GM18868 (cell line): ENCODE measurements at regions not wholly inside any gene's neighbourhood (a gene's known extent, or its start where the extent isn't known, plus 50 kb on each side); places are given as distances from the start of the nearest gene placed in this dataset.

Experiments used
- ATAC-seq: cut with Tn5 transposase; IDR thresholded peaks from one replicate; pipeline ENCODE4 v1.9.1; 2021; ENCODE audit warnings: mild to moderate bottlenecking, moderate library complexity; ENCODE audit not compliant: unreplicated experiment

DNA sequence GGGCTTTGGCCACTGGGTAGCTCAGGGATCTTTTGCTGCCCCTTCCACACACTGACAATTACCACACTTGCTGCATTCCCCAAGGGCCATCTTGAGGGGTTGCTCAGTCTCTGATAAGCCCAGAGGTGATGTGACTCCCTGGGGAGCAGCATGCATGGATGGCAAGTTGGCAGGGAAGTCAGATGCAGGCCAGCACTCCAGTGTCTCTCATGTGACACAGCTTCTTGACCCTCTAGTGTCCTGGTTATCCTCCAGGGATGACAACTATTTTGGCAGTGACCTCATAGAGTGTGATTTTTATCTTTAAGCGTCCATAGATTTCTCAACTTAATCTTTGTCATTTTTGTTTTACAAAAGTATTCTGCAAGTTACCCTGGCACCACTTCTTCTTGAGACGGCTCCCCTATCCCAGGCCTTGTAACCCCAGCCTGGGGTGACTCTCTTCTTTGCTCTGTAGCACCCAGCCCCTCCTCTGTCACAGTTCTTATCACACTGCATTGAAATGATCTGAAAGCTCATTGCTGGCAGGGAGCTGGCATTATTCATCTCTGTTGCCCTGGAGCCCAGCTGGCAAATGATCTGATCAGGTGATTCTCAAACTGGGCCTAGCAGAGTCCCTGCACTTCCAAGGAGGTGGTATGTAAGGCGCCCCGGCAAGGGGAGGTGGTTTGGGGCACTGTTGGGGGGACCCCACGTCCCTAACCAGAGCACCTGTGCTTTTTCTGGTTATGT lies 72.6 kb downstream of the TENT5C start:
- no peak for ATAC-seq

- no peak for ATAC-seq
Measured at GRCh38 chr1:117679299-117679698, 73.5 kb downstream of the TENT5C start.

GRCh38 chr1:117679868-117680267 lies 74.0 kb downstream of the TENT5C start:
- ATAC-seq, result no peak

GRCh38 chr1:117680316-117681002 lies 74.6 kb downstream of the TENT5C start:
- ATAC-seq, result no peak

DNA sequence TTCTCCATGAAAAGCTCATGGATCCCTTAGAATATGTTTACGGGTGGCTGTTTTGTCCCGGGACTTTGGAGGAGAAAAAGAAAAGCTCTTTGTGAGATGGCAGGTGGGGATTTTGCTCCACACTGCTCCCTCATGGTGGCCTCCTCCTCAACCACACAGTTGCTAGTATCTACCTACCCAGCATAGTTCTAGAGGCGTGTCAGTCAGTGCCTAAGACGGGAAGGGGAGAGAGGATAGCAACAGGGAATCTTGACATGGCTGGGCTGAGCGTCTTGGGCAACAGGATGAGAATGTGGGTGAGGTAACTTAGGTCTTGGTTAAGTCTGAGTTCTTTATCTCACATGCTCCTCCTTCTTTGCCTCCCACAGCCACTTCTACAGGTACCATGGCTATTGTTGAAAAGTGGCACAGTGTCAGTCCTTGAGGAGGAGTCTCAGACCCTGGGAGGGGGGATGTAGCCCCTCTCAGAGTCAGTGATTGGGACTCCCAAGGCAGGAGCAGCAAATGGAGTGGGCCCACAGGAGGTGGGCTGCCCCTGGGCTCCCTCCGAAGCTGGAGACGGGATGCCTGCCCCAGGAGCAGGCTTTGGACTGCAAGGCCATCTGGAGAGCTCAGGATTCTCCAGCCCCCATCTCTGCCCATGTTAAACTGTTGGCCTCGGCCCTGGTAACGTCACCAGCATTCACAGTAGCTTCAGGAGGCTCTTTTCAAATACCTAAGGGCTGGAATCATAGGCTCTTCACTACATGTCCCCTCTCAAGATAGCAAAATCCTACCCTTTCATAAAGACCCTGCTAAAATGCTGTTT lies 75.4 kb downstream of the TENT5C start:
- no peak for ATAC-seq

GRCh38 chr1:117681901-117682250 lies 76.0 kb downstream of the TENT5C start:
- no peak for ATAC-seq

GRCh38 chr1:117682372-117682771 lies 76.5 kb downstream of the TENT5C start:
- no peak for ATAC-seq

- no peak for ATAC-seq
Measured at GRCh38 chr1:117683571-117684285, 77.9 kb downstream of the TENT5C start.

GRCh38 chr1:117685936-117686806 lies 80.3 kb downstream of the TENT5C start:
- ATAC-seq, result no peak

- ATAC-seq, result no peak
Measured at GRCh38 chr1:117686907-117687306, 81.1 kb downstream of the TENT5C start.

- ATAC-seq, result no peak
Measured at GRCh38 chr1:117689997-117690625, 84.3 kb downstream of the TENT5C start.

DNA sequence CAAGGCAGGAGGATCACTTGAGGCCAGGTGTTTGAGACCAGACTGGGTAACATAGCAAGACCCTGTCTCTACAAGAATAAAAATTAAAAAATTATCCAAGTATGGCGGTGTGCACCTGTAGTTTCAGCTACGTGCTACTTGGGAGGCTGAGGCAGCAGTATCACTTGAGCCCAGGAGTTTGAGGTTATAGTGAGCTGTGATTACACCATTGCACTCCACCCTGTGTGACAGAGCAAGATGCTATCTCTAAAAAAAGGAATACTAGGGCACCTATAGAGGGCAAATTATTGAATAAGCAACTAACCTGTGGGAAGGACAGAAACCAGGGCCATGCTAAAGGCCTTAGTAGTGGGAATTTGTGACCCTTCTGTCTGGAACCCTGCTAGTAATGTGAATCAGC lies 86.1 kb downstream of the TENT5C start:
- no peak for ATAC-seq

DNA sequence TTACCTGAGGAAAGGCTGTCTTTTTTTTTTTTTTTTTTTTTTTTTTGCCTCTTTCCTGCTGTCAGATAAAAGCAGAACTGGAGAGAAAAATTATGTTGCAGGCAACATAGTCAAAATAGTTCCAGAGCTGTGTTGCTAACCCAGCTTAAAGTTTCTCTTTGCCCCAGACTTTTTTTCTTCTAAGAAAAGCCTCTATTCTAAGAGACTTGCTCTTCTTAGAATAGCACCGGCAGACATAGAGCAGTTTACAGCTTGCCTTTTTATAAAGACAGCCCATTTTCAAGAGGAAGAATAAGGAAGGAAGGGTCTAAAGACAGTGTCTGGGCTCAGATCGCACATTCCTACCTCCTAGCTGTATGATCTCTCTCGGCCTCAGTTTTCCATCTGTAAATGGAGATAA lies 88.7 kb downstream of the TENT5C start:
- ATAC-seq, result no peak

- no peak for ATAC-seq
Measured at GRCh38 chr1:117695796-117696490, 90.1 kb downstream of the TENT5C start.

GRCh38 chr1:117696561-117696960 lies 90.7 kb downstream of the TENT5C start:
- ATAC-seq, result no peak

DNA sequence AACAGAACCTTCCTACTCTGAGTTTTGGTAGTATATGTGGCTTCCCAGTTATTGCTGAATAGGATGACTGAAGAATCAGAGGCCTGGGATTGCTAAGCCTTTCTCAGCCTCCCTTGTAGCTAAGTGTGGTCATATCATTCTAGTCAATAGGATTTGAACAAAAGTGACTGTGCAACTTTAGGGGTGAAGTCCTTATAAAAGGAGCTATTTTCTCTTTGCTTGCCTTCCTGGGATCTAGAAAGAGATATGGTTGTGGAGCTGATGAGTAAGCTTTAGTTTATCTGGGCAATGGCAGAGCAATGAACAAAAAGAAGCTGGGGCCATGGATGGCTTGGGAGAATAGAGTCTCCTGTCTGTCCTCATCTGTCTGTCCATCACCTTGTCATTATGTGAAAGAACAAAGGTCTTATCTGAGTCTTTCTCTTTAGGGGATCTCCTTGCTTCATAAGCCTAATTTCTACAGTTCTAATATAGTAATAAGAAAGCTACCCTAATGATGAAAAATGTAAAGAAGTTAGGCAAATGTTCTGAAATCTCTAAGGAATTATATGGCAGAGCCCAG lies 91.5 kb downstream of the TENT5C start:
- no peak for ATAC-seq

- no peak for ATAC-seq
Measured at GRCh38 chr1:117698398-117699160, 92.7 kb downstream of the TENT5C start.

DNA sequence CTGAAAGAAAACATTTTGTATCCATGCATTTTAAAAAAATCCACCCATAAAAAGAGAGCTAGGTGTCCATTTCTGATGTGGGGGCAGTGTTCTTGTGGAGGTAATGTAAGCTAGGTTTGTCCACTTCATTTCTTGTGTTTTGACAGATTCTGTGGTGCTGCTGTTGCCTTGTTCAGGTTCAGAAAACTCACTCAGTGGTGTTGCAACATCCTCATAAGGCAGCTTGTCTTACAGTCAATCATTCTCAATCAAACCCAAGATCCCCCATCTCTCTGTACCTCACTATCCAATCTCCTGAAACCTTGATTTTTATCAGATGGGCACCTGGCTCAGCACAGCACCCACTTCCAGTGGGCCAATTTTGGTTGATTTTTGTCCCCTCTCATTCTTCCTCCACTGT lies 94.1 kb downstream of the TENT5C start:
- no peak for ATAC-seq
